ENCODE measurements at regions not wholly inside any gene's neighbourhood (a gene's known extent, or its start where the extent isn't known, plus 50 kb on each side); places are given as distances from the start of the nearest gene placed in this dataset.
A peak's percentile ranks its signal among the peaks of the same experiment; 100 is the strongest.
"Not testable (repeated sequence)": the region's sequence is repeated elsewhere in the genome, so short reads cannot be mapped to it uniquely, and the experiment has no call there.

DNA sequence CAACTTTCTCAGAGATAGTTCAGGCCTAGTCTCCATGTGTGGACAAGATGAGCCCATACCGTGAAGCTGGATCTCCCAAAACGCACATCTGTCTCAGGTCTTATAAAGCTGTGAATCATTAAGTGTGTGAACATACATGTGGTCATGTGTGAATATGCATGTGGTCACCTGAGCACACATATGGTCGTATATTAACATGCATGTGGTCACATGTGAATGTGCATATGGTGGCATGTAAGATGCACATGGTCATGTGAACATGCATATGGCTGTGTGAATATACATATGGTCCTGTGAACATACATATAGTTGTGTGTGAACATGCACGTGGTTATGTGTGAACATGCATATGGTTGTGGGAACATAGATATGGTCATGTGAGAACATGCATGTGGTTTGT lies 172.5 kb upstream of the PZP start:
- DNase-seq (ENCODE audit: low spot score), result no peak
- no peak for ATAC-seq

DNA sequence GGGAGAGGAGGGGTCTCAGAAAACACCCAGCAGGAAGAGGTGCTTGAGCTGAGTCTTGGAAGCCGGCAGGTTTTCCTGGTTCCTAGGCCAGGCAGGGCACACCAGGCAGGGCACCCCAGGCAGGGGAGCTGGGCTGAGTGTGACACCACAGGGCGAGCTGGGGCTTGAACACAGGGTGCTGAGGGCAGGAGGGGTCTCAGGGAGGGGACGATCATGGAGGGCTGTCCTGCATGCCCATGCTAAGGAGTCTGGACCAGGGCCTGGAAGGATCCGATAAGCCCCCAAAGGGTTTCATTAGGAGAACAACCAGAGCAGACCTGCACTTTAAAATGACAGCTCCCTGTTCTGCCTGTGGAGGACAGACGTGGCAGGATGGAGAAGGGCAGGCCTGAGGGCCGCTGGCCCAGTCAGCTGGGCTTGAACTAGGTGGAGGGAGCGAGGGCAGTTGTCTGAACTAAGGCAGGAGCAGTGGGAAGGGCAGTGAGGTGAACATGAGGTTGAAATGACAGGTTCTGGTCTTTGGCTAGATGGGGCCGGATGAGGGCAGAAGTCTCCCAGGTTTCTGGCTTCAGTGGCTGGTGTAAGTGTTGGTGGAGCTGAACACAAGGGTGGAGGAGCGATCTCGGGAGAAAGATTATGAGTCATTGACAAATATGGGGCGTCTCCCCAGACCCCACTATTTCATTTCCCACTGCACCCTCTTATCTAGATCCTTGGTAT lies 171.0 kb upstream of the PZP start:
- ATAC-seq (no peak), DNase-seq (ENCODE audit: low spot score) (no peak)

DNA sequence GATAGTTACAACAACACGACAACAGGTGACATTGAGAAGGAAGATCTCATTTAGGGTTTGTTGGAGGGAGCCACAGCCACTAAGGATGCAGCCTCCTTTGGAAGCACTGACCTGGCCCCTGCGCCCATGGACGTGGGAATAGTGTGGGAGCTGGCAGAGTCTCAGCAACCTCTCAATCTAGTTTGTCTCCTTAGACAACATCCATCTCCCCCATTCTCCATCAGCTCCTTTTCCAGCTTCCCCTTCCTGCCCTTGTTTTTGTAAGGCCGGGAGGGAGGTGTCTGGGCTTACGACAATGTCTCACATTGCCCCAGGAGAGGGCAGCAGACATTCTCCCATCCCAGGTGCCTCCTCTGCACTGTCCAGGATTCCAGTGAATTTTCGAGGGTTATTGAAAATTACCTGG lies 170.2 kb upstream of the PZP start:
- DNase-seq (ENCODE audit: low spot score), result no peak
- ATAC-seq, result peak; percentile 86

DNA sequence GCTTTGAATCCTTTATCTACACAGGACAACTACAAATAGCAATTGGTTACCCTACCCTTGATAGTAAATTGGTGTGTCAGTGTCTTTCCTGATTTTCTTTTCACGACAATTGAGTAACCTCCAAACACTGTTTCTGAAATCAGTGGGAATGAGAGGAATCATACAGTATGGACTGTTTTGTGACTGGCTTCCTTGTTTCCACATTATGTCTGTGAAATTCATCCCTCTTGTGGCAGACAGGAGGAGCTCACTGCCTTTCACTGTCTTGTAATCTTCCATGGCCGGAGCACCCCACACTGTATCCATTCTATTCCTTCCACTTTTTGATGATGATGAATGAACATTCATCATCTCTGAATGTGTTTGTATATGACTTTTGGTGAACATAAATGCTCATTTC lies 164.0 kb upstream of the PZP start:
- ATAC-seq (peak; percentile 73), DNase-seq (ENCODE audit: low spot score) (no peak)

DNA sequence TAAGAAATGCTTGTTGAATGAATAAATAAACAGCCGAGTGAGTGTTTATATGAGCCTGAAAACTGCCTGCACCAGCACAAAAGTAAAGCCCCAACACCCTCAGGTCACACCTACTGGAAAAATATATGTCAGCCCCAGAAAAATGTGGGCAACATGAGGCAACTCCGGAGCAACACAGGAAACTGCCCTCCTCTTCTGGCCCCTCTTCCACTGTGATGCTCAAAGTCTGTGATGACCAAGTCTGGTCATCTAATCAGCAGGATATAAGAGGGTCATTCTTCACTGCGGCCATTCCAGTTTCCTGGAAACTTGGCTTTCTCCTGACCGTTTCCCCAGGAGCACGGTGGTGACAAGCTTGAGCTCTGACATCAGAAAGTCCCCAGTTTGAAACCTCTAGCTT lies 159.6 kb upstream of the PZP start:
- DNase-seq (ENCODE audit: low spot score), result no peak

DNA sequence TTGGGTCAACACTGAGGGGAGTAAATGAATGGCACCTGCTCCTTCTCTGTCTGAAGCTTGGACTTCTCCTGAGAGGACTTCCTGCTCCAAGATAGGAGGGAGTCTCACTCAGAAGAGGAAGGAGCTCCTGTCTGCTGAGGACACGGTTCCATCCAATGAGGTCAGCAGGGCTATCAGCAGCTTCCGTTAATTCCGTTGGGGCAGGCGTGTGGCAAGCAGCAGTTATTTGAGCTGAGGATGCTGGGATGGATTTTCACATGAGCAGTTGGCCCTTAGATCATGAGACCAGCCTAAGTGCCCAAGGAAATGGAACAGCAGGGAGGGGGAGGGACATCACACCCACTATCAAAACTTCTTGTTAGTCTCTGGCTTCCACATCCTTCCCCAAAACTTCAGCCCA lies 159.0 kb upstream of the PZP start:
- DNase-seq (ENCODE audit: low spot score) (no peak), ATAC-seq (peak; percentile 63)

More for the DNA sequence above, 159.6 kb upstream of the PZP start:
- no peak for ATAC-seq

DNA sequence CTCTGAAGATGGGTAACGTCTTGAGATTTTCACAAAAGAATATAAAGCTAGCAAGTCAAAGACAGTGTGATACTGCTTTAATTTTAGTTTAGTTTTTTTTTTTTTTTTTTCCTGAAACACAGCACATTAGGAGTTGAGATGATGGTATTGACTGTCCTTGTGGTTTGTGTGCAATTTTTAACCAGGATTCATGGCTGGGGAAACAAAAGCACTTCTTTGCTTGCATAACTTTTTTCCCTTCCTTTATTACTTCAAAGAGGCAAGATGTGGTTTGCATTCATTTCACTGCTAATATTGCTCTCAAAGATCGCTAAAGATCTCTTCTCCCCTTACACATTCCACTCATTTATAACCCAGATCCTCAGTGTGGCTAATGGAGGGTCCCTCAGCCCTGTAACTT lies 157.1 kb upstream of the PZP start:
- no peak for ATAC-seq

DNA sequence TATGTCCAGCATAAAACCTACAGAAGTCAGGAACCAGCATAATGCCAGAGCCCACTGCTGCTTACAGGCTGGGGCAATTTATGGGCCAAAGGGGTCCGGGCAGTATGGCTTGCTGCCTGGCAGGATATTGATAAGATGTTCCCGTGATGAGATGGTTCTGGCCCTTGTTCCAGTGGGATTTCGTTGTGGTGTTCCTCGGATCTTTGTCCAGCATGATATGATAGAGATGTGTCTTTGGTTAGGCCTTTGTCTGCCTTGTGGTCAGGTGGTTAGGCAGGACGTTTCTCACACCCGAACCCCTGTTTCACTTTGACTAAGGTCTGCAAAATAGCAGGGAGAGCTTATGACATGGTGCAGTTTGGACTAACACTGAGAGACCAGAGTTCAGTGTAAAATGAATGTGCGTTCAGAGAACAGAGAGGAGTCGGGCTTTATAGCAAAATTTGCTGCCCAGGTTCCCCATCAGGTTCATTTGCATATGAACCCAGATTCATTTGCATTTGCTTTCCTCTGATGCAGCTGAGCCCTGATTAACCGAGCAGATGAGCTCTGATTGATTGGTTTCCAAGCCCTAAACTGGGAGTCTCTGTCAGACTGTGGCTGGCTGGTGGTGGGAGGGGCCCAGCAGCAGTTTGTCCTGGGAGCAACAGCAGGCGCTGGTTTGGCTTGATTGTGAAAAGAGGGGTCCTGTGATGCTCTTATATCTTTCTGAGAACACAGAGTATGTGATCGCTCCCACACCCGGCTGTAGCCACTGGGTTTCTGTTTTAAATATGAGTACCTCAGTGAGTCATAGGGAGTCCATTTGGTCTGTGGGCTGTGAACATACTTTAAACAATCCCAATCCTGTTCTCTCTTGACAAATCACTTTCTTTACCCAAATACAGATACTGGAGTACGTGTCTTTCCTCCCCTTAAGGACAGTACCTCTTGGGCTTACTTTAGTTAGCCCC lies 156.3 kb upstream of the PZP start:
- DNase-seq (ENCODE audit: low spot score), result no peak
- no peak for ATAC-seq

More for the DNA sequence above, 157.1 kb upstream of the PZP start:
- no peak for DNase-seq (ENCODE audit: low spot score)

DNA sequence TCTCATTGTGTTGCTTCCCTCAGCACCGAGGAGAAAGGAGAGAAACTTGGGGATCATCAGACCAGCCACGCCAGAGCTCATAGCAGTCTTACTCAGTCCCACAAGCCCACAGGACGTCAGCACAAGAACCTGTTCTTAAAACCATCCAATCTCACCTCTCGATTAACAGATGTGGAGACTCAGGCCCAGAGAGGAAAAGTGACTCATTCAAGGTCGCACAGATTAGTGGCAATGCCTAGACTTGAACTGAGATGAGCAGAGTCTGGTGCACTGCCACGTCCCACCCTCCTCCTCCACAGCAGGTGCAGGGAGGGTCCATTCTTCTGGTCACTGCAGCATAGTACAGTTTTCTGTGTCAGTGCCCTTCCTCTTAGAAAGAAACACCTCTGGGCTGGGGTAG lies 154.9 kb upstream of the PZP start:
- DNase-seq (ENCODE audit: low spot score) (no peak), ATAC-seq (no peak)

DNA sequence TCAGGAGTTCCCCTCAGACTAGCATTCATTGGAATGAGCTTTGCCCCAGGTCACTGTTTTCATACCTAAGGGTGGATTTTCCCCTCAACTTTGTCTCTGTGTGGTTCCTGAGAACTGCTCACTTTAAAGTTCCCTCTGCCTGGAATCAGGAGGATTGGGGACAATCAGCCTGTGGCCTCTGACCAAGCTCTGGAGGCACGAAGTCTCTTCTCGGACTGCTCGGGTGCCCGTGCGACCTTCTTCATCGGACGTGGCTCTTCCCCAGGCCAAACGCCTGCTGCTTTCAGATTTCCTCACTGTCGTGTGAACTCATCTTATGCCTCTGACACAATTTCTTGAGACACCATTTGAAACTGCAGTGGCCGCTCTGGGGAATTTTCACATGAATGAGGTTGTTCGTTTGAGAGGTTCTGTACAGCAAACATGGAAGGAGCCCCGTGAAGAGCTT lies 153.7 kb upstream of the PZP start:
- ATAC-seq (no peak), DNase-seq (ENCODE audit: low spot score) (no peak)

DNA sequence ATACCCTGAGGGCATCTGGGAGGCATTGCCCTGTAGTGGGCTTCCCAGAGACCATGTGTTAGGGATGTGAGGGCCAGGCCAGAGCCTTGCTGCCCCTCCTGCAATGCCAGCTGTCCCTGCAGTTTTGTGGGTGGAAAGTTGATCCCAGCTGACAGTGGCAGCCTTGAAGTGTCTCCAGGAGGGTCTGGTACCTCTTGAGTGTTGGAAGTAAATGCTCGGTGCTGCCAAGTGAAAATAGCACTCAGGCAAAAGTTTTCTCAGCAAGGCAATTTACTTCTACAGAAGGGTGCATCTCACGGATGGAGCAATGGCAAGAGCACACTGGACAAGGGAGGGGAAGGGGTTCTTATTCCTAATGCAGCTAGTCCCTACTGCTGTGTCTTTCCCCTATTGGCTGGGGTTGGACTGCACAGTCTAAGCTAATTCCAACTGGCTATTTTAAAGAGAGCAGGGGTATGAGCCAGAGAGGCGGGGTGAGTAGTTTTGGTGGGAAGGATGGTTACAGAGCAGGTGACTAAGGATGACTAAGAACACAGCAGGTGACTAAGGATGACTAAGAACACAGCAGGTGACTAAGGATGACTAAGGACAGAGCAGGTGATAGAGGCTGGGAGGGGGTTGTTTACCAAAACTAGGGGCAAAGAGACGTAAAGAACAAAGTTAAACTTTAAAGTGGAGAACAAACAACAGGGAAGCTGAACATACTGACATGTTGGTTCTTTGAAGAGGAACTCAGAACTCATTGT lies 146.0 kb upstream of the PZP start:
- not testable (repeated sequence) for ATAC-seq; DNase-seq (ENCODE audit: low spot score)

DNA sequence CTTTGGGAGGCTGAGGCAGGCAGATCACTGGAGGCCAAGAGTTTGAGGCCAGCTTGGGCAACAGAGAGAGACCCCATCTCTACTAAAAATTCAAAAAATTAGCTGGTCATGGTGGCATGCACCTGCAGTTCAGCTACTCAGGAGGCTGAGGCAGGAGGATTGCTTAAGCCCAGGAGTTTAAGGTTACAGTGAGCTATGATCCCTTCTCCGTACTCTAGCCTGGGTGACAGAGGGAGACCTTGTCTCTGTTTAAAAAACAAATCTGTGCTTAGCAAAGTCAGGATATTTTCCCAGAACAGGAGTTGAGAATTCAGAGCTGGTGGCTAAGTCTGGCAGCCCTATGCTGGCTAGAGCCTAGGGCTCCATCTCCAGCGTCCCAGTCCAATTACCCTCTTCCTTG lies 142.9 kb upstream of the PZP start:
- DNase-seq (ENCODE audit: low spot score), result no peak
- ATAC-seq, result no peak

DNA sequence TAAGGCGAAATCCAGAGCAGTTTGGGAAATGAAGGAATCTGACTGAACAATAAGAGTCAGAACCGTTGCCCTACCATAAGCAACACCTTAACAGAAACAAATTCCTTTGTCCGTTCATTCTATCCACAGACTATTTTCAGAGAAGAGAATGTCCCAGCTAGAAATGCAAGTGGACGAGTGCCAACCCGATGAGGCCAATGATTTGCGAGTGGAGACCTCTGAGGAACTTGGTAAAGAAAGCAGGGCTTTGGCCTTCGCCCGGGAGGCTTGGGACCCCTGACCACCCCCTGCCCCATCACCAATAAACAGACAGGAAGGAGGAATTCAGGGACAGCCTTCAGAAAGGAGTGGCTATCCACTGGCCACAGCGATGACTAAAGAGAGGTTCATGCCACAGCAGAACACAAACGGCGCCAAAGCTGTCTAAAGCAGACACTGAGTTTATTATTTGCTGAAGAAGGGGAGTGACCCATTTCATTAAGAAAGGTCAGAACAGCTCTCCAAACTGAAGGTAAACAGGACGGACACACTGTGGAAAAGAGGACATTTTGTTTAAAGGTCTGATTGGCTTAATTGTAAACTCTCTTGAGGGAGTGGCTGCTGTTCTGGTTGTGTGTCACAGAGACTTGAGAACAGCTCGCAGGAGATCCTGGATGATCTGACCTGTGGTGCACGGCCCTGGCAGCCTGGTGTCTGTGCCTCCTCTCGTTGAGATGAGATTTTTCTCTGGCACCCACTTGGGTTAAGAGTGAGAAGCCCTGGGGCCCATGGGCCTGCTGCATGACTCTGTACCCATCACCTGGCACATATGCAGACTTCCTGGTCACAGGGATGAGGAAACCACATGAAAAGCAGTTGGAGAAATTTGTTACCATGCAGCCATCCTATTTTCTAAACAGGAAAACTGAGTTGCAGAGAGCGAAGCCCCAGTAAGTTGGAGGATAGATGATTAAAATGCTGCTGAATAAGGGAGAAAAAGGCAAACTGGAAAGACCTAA lies 142.0 kb upstream of the PZP start:
- no peak for DNase-seq (ENCODE audit: low spot score)
- no peak for ATAC-seq

DNA sequence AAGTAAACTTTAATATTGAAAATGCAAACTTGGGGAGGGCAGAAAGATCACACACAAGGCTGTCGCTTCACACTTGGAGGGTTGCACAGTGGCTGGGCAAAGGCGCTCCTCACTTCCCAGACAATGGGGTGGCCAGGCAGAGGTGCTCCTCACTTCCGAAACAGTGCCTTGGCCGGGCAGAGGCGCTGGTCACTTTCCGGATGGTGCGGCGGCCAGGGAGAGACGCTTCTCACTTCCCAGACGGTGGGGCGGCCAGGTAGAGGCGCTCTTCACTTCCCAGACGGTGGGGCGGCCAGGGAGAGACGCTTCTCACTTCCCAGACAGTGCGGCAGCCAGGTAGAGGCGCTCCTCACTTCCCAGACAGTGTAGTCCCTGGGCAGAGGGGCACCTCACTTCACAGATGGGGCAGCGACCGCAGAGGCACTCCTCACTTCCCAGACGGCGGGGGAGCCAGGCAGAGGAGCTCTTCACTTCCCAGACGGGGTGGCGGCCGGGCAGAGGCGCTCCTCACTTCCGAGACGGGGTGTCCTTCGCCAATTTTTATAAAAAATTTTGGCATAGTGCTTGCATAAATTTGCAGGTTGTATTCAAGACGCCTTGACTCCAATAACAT lies 140.8 kb upstream of the PZP start:
- DNase-seq (ENCODE audit: low spot score) (no peak), ATAC-seq (no peak)

DNA sequence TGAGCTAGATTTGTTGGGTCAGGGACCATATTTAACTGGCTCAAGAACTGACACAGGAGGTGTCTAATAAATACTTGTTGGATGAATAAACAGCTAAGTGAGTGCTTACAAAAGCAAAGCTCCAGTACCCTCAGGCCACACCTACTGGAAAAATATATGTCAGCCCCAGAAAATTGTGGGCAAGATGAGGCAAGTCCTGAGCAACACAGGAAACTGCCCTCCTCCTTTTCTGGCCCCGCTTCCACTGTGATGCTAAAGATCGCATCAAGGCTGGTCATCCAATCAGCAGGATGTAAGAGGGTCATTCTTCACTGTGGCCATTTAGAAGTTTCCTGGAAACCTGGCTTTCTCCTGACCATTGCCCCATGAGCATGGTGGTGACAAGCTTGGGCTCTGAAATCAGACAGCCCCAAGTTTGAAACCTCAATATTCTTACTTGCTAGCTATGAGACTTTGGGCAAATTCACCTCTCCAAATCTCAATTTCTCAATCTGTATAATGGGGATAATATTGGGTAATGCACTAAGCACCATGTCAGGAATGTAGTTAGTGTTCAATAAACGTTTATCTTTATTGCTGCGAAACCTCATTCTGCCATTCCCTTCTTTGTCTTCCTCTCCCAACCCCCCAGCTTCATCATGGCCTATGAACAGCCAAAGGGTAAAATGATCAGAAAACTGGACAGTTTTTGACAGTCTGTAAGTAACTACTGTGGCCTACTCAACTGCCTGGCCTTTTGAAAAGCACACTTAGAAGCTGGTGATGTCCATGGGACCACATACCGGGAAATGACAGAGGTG lies 139.3 kb upstream of the PZP start:
- ATAC-seq, result no peak
- no peak for DNase-seq (ENCODE audit: low spot score)

DNA sequence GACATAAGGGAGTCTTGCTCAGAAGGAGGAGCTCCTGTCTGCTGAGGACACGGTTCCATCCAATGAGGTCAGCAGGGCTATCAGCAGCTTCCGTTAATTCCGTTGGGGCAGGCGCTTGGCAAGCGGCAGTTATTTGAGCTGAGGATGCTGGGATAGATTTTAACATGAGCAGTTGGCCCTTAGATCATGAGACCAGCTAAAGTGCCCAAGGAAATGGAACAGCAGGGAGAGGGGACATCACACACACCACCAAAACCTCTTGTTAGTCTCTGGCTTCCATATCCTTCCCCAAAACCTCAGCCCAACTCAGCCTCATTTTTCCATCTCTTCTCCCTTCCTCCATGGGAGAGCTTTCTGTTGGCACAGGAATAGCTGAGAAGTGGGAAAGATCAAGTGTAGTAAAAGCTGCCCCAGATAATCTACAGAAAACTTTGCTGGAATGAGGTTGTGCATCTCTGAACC lies 138.7 kb upstream of the PZP start:
- ATAC-seq (peak; percentile 52), DNase-seq (ENCODE audit: low spot score) (no peak)

DNA sequence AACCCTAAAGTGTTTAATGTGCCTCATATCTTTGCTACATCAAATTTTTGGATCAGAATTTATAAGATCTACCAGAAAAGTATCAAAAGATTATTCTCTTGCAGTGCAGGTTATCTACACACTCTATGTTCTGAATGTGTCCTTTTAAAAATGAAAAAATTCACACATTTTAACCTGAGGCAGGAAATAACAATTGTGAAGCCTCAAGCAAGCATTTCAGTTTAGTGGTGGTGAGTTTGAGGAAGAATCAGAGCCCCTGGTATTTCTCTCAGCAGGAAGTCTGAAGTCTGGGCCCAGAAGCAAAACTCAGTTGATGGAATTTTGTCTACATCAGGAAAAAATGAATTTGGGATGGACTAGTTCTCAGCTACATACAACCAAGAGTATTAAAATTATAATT lies 137.0 kb upstream of the PZP start:
- DNase-seq (ENCODE audit: low spot score) (no peak), ATAC-seq (no peak)

DNA sequence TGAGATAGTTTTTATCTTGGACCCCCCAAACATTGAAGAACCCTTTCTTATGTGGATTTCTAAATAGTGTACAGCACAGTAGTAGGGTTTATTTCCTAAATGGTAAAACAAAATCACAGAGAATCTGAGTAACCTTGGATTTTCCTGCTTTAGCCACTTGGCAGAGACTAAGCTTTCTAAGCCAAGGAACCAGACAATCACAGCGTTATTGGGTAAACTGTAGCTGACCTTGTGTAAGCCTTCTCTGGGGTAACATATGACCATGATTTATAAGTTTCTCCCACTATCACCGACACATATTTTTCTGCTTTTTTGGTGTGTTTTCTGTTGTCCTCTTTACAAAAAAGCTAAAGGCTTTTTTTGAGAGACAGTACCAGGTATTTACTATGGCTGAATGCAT lies 136.3 kb upstream of the PZP start:
- DNase-seq (ENCODE audit: low spot score) (no peak), ATAC-seq (no peak)

DNA sequence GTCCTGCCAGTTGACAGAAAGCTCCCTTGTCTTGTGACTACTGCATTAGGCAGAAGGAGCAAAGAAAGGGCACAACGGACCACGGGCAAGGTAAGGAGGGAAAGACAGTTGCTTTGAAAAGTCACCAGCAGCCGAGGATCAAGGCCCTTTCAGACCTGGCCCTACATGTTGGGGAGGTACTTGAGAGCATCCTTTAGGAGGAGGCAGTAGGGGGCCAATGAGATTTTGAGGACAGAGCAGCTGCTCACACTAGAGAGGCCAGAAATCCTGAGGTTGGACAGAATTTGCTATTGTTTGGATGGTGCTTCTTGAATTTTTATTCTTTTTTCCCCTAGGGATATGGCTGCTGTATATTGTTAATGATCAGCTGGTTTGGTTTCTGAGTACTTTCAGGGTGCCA lies 135.5 kb upstream of the PZP start:
- ATAC-seq, result no peak
- DNase-seq (ENCODE audit: low spot score), result no peak

All from left lobe of liver (tissue), 2 donors.